ENCODE measurements at regions not wholly inside any gene's neighbourhood (a gene's known extent, or its start where the extent isn't known, plus 50 kb on each side); places are given as distances from the start of the nearest gene placed in this dataset.
"Not testable (repeated sequence)": the region's sequence is repeated elsewhere in the genome, so short reads cannot be mapped to it uniquely, and the experiment has no call there.

DNA sequence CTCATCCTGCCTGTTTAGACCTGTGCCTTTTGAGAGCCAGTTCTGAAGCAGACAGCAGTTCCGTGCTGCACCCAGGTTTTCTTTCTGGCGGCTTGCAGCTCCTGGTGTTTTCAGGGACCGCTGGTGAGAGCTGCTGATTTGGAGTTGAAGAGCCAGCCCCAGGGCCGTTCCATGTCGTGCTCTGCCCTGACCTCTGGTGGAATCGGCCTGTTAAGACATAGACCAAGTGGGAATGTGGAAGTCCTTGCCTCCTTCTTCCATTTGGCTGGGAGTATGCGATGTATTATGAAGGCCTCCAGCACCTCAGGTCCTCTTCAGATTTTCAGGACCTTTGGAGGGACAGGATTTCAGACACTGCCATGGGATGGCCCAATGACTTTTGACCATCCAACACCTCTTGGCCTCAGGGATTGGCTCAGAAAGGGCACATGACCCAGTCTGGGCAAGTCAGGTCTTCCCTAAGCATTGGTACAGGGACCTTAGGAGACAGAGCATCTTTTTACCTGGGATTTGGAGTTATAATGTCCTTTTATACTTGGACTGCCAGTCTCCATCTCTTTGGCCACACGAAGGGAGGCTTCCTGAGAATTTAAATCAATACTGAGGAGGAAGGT, 136.1 kb upstream of the CLINT1 start:
- DNase-seq = no peak

DNA sequence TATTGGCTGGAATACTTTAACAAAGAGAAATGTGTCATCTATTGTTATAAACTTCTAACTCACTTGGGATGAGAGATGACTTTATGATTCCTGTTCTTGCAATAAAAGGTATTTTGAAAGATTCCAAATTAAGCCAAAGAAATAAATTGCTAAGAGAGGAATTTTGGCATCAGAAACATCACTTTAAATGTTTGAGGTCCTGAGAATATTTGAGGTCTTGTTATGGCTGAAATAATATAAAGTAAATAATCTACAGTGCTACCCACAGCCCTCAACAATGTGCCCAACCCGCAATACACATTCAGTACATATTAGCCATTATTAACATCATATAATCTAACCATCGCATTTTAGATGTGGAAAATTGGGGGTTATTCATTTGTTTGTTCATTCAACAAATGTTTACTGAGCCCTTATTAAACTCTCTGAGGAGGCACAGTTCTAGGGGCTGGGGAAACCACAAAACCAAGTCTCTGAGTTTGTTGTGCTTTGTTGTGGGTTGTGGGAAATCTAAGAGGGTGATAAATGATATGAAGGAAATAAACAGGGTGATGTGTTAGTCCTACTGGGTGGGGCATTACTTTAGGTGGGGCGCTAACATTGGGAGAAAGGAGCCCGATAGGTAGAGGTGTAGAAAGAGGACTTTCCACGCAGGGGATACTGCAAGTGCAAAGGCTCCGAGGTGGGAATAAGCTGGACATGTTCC, 135.2 kb upstream of the CLINT1 start:
- DNase-seq = no peak

DNA sequence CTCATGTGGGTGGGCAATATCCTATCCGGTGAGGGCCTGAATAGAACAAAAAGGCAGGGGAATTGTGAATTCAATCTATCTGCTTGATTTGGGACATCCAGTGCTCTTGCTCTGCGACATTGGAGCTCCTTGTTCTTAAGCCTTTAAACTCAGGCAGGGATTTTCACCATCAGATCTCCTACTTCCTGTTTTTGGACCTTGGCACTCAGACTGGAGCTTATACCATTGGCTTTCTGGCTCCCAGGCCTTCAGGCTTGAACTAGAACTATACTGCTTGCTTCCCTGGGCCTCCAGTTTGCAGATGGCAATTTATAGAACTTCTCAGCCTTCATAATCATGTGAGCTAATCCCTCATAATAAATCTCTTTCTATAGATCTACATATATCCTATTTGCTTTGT, 134.3 kb upstream of the CLINT1 start:
- DNase-seq = no peak

DNA sequence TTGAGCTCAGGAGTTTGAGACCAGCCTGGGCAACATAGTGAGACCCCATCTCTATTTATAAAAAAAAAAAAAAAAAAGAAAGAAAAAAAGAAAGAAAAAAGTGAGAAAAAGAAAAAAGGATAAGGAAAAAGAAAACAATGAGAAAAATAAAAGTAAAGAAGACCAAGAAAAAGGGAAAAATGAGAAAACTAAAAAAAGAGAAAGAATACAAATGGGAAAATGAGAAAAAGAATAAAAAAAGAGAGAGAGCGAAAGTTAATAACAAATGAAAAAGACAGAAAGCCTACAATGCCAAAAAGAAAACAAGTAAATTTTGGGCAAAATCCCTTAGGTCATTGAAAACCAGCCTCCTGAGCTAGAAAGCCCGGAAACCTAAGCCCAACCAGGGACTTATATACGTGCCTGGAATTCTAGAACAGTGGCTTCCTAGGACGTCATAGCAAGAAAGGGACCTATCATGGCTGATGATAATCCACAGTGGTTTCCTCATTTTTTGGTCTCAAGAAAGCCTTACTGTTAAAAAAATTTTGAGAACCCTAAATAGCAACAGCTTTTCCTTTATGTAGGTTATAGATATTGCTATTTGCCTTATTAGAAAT, 131.7 kb upstream of the CLINT1 start:
- DNase-seq = no peak

DNA sequence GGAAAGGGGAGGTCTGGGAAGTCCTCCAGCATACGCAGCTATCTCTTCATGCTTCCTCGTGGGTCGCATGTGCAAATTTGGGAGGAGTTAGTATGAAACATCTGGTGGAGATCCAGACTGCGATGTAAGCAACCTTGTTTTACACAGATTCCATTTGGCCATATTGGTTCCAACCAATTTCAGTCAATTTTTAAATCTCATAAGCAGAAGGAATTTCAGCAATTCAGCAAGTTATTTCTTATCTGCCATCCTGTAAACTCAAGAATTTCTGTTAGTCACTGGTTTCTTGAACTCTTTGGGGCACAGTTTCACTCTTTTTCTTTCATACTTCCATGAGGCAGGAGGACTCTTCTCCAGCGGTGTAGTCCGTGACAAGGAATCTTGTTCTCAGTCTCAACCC, 130.4 kb upstream of the CLINT1 start:
- no peak for DNase-seq

DNA sequence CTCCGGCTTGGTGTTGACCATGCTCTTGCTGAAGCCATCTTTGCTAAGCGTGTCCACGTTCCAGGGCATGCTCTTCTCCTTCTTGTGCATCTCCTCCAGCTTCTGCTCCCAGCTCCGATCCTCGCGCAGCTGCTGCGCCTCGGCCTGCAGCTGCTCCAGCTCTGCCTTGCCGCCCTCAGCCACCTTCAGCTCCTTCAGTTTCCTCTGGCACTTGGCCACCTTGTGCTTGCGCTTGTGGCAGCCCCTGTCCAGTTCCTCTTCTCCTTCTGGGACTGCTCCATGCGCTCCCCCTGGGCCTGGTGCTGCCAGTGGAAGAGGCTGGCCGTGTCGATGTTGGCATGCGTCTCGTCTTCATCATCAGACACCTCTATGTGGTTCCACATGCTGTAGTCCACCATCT, 128.3 kb upstream of the CLINT1 start:
- DNase-seq = no peak

DNA sequence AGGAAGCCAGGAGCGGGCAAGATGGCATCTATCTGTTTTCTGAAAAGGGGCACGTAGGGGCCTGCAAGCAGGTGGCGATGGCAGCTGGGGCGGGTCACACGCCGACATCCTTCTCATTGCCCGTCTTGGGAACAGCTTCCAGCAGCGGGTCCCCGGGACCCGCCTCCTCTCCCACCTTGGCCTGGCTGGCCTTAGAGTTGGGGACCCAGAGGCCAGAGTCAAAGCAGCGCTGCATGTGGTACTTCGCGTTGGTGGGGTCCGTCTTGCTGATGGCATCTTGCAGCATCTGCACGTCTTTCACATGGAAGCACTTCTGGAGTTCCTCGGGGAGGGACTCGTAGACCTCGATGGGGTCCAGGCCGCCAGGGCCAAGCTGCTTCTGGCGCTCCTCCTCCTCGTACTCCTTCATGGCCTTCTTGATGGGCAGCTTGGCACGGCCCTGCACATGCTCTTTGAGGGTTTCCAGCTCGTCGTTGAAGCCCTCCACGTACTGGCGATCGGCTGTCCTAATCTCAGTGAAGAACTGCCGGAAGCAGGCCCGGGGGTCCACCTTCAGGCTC, 127.6 kb upstream of the CLINT1 start:
- DNase-seq = no peak

DNA sequence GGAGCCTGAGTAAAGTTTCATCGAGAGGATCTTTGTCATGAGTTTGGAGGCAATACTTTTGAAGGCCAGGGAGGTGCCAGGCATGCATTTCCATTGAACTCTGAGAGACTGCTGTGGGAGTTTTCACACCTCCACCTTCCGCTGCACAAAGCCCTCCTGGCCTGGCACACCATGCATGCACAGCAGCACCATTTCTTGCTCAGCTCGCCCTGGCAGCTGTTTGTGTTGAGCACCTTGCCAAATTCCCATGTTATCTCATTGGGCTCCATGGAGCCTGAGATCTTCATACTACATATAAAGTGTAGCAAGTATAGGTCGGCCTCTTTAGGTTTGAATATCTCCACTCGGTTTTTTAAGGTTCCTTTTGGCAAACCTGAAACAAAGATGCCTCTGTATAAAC, 125.7 kb upstream of the CLINT1 start:
- DNase-seq = no peak

DNA sequence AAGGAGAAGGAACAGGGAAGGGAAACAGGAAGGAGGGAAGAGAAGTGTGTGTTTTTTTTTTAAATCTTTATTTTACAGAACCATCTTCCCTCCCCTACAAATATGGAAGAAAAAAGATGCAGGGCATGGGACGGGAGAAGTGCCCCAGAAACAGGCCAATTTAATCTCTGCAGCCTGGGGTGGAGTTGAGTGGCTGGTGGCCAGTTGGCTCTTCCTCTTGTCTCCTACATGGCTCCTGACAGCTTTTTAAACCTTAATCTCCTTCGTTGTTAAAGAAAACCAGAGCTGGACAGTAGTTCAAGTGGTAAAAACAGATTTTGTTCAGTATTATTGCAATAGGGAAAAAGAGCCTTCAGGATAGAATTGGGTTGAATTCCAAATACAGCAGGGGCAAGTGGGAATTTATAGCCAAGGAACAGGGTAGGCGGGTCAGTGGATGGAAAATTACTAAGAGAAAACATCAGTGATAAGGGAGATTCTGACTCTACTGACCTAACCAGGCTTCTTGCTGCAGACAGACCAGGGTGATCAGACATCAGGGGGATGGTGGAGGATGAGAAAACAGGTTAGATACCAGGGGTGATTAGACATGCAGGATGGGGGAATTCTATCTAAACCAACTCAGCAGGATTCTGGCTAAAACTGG, 125.1 kb upstream of the CLINT1 start:
- no peak for DNase-seq

DNA sequence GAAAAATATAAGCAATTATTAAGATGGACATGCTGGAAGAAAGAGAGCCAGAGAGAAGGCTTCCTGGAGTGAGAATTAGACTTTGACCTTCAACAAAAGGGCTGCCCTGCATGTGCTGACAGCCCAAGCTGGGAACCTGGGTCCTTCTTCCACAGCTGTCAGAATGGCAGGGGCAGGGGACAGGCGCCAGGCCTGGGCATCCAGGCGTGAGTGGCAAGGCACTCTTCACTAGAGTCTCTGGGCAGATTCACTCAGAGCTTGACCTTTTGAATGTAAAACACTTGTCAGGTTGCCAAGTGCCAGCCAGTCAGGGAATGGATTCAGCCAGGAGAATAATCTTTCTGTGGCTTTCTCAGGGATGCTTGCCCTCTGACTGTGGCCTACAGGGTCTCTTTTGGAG, 119.1 kb upstream of the CLINT1 start:
- no peak for DNase-seq

DNA sequence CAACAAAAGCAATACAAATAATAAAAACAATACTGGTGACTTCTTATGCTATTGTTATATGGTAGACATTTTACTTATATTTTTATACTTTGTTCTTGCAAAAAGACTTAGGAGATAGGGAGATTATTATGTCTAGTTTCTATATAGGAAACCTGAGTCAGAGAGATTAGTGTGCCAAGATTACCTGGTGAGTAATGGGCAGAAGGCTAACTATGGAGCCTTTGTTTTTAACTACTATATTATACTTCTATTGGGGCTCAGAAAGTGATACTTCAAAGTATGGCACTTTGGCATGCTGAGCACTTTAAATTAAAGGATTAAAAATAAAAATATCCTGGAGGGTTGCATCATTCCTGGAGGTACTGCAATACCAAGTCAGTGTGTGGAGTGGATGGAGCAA, 117.5 kb upstream of the CLINT1 start:
- no peak for DNase-seq

DNA sequence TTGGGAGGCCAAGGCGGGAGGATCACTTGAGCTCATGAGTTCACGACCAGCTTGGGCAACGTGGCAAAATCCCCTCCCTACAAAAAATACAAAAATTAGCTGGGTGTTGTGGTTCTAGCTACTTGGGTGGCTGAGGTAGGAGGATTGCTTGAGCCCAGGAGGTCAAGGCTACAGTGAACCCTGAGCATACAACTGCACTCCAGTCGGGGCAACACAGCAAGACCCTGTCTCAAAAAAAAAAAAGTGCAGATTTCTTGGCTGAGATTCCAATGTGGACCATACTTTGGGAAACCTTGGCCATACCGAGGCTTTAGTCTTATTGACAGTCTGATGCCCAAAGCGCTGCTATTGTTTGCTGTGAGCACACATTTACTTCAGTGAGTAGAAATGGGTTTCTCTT, 113.6 kb upstream of the CLINT1 start:
- DNase-seq = no peak

DNA sequence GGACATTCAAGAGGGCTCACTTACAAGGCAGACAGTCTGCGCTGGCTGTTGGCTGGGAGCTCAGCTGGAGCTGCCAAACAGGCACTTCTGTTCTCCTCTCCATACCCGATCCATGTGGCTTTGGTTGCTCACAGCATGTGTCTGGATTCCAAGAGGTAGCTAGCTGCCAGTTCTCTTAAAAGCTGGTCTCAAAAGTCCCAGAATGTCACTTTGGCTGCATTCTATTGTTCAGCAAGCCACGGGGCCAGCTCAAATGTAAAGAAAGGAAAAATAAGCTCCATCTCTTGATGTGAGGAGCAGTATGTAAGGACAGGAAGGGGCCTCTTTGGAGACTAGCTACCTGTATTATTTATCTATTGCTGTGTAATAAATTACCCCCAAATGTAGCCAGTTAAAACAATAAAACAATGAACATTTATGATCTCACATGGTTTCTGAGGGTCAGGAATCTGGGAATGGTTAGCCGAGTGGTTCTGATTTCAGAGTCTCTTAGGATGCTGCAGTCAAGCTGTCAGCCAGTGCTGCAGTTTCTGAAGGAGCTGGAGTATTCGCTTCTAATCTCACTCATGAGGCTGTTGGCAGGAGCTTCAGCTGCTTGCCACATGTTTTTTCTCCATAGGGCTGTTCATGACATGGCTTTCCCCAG, 112.7 kb upstream of the CLINT1 start:
- DNase-seq = no peak

DNA sequence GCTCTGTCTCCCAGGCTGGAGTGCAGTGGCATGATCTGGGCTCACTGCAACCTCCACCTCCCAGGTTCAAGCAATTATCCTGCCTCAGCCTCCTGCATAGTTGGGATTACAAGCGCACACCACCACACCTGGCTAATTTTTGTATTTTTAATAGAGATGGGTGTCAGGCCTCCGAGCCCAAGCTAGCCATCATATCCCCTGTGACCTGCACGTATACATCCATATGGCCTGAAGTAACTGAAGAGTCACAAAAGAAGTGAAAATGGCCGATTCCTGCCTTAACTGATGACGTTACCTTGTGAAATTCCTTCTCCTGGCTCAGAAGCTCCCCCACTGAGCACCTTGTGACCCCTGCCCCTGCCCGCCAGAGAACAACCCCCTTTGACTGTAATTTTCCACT, 109.6 kb upstream of the CLINT1 start:
- not testable (repeated sequence) for DNase-seq

DNA sequence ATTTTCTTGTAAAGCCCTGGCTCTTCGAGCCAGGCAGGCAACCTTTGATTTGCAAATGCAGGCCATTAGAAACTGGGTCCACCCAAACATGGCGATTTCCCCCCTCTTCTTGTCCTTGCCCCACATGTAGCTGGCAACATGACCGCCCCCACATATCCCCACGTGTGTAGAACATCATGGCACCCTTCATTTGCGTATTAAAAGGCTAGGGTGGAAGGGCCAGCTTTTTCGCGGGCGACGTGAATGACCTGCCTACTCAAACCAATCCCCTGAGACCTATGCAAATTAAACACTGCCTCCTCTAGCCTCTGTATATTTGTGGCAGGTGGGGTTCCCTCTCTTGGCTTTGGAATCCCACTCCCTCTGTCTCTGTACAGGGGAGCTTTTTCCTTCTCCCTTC, 107.0 kb upstream of the CLINT1 start:
- no peak for DNase-seq

DNA sequence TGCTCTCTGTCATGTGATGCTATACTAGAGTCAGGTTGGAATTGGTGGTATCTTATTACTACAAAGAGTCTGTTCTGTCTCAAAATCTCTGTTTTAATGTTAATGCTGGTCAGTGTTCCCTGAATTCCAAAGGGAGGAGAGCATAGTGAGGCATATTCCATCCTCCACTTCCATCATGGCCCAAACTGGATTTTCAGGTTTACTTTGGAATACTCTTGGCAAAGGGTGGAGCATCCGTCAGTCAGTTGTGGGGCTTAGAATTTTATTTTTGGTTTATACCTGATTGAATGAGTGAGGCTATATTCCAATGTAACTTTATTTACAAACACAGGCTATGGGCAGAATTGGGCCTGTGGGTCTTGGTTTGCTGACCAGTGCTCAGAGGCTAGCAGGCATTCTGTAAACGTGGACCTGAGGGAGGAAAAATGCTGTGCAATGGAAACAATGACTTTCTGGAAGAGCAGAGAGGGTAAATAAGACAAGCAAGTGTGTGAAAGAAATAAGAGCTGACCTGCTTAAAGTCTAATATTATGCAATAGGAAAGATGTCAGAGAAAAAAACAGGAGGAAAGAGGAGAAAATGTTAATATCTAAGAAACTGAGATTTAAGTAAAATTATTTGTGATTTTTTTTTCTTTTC, 106.2 kb upstream of the CLINT1 start:
- no peak for DNase-seq

DNA sequence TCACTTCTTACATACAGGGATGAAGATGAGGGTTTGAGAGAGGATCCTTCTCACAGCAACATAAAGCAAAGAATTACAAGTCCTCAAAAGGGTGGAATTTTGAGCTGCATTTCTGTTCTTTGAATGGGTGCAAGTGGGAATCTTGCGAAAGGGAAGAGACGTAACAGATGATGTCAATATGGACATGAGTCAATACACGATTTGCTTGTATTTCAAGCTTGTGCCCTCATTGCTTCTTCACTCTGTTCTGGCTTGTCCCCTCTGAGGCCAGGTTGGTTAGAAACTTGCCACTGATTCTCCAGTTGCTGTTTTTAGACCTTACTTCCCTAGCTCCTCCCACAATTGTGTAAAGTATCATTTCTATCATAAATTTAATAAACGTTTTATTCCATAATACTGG, 104.8 kb upstream of the CLINT1 start:
- DNase-seq = no peak

DNA sequence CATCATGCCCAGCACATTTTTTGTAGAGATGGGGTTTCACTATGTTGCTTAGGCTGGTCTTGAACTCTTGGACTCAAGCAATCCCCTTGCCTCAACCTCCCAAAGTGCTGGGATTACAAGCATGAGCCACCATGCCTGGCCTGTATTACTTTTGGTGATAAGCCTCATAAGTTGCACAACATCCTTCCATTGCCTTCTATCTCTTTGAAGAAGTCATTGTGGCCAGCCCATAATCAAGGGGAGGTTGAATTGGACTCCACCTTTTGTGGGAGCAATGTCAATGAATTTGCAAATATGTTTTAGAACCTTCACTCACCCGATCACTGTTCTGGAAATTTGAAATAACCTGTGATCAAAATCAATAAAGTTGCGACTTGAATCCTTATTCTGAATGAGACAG, 104.3 kb upstream of the CLINT1 start:
- DNase-seq = no peak

DNA sequence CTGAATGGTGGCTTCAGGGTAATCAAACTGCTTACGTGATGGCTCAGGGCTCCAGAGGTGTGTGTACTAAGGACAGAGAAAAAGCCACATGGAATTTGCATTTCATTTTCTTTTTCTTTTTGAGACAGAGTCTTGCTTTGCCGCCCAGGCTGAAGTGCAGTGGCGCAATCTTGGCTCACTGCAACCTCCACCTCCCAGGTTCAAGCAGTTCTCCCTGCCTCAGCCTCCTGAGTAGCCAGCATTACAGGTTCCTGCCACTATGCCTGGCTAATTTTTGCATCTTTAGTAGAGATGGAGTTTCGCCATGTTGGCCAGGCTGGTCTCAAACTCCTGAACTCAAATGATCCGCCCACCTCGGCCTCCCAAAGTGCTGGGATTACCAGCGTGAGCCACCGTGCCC, 103.7 kb upstream of the CLINT1 start:
- not testable (repeated sequence) for DNase-seq

DNA sequence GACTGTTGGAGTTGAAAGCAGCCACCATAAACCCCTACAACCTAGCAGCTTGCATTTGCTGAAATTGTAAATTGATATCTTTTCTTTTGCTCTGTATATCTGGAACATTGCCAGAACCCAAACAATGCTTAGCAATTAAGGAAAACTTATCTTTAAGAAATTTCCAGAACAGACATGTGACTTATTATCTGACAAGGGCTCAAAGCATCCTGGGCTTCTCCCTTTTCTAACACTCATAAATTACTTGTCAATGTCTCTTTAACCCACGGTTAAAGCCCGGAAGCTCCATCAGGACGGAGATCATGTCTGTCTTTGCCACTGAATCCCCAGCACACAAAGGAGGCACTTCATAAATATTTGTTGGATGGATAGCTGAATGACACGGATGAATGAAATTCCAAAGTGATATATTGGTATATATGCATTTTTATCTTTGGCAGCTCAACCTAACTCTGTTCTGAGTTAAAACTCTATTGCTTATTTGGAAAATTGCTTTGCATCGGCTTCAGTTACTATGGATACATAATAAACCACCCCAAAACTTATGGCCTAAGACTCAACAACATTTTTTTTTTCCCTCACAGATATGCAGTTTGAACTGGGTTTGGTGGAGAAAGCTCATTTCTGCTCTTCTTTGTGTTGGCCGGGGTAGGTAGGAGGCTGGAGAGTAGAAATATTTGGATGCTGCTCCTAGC, 103.1 kb upstream of the CLINT1 start:
- DNase-seq = peak; percentile 27

DNA sequence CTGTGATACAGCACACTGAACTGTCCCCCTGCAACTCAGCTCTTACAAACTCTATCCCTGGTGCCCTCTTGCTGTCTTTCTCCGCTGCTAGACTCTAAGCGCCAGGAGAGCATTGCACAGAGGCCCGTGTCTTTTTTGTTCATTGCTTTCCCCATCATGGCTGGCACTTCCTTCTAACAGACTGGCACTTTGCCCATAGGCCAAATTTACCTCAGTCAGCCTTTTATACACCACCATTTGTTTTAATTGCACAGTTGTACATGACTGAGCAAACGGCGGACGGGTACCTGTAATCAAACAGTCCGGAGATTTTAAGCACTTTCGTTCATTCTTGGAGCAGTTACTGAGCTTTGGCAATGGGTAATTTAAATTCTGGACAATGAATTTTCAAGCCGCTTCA, 102.2 kb upstream of the CLINT1 start:
- peak; percentile 52 for DNase-seq

DNA sequence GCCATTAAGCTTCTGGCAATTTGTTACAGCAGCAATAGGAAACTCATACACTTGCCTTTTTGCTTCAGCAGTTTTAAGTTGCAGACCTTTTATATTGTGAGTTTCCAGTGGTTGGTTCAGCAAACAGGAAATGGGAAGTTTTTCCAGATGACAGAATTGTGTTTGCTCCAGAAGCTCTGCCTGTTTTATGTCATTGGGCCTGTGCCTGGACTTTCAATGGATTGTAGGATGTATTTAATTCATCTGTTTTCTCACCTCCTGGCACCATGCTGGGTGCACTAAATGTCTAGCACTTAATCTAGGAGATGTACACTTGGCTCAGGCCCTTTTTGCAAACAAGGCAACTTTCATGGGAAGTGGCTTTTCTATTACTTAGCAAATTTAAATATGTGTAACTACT, 100.4 kb upstream of the CLINT1 start:
- DNase-seq = no peak

Measured in NCI-H1105 (cell line).